Spleen (tissue), 11 donors: ENCODE measurements at regions not wholly inside any gene's neighbourhood (a gene's known extent, or its start where the extent isn't known, plus 50 kb on each side); places are given as distances from the start of the nearest gene placed in this dataset.

Experiments used
- DNase-seq: peaks from one replicate; pipeline ENCODE4 v3.0.0-alpha.2; 2020
- H3K27ac ChIP-seq, 8 donors: fragments of 200-600 bp; sonication (generic) in 7 of 8; 1 replicate in 4 of 8; 2 replicates in 4 of 8; pipeline versions ENCODE4 v1.5.0 to v1.8.0; 2016 to 2021; ENCODE audit warnings: inconsistent platforms in 4 of 8, mild to moderate bottlenecking in 4 of 8, moderate library complexity in 1 of 8
- H3K27me3 ChIP-seq, 7 donors: fragments of 200-600 bp; sonication (generic) in 6 of 7; replicated peaks in 1 of 7; 1 replicate in 4 of 7; 2 replicates in 3 of 7; pipeline versions ENCODE4 v1.5.0 to v1.8.0; 2016 to 2021; ENCODE audit warnings: inconsistent platforms in 3 of 7, mild to moderate bottlenecking in 1 of 7
- H3K36me3 ChIP-seq, 6 donors: fragments of 200-600 bp; sonication (generic) in 5 of 6; 1 replicate in 4 of 6; 2 replicates in 2 of 6; pipeline versions ENCODE4 v1.5.0 to v1.8.0; 2016 to 2021; ENCODE audit warnings: inconsistent platforms in 2 of 6
- H3K4me1 ChIP-seq, 6 donors: fragments of 200-600 bp; sonication (generic) in 5 of 6; 1 replicate in 3 of 6; 2 replicates in 3 of 6; pipeline versions ENCODE4 v1.5.0 to v1.8.0; 2016 to 2021; ENCODE audit warnings: inconsistent platforms in 3 of 6
- H3K4me3 ChIP-seq, 8 donors: fragments of 200-600 bp; sonication (generic) in 7 of 8; 1 replicate in 4 of 8; 2 replicates in 4 of 8; pipeline versions ENCODE4 v1.5.0 to v1.8.0; 2016 to 2021; ENCODE audit warnings: inconsistent platforms in 4 of 8, mild to moderate bottlenecking in 4 of 8, moderate library complexity in 2 of 8
- H3K9me3 ChIP-seq, 8 donors: fragments of 200-600 bp; sonication (generic) in 7 of 8; 1 replicate in 4 of 8; 2 replicates in 4 of 8; pipeline versions ENCODE4 v1.5.0 to v1.8.0; 2016 to 2021; ENCODE audit warnings: inconsistent platforms in 4 of 8
- POLR2A ChIP-seq, 3 donors: fragments of 450-650 bp; IDR thresholded peaks; one replicate each; pipeline ENCODE4 v1.5.1; 2017; ENCODE audit warnings: antibody characterized with exemption in 3 of 3, mild to moderate bottlenecking in 1 of 3
- POLR2AphosphoS5 ChIP-seq, 3 donors: sonication (generic); formaldehyde crosslinking; IDR thresholded peaks; one replicate each; pipeline ENCODE4 v1.5.1; 2017; ENCODE audit warnings: antibody characterized with exemption in 3 of 3
- WGBS, 5 donors: extraction: QIAGEN DNeasy Blood & Tissue Kit in 3 of 5; methylation state at CpG; one replicate each; pipeline versions ENCODE4 v1.1.5 to v1.1.7; 2013 to 2018; 5-methylcytosine and 5-hydroxymethylcytosine counted together
- intact Hi-C: fragments of 100-400 bp; cut with DNase I; formaldehyde crosslinking; loops from one replicate; pipeline ENCODE4 v1.15.0; 2023; ENCODE audit warnings: low total_unique reads
- TF ChIP-seq, protein P1 (sequence below), 11 experiments: fragments of 200-600 bp in 7 of 11; fragments of 450-650 bp in 4 of 11; sonication (generic) in 4 of 11; IDR thresholded peaks in 8 of 11; conservative IDR thresholded peaks in 3 of 11; 1 replicate in 7 of 11; 2 replicates in 4 of 11; pipeline versions ENCODE4 v1.4.0 to v1.8.0; 2016 to 2021; ENCODE audit warnings: antibody characterized with exemption in 11 of 11, inconsistent platforms in 4 of 11, mild to moderate bottlenecking in 1 of 11
- donor health status: healthy with polysubstance abuse.
- donor health status: DM: no; HTN: no; CAD: no; lungs with moderate emphysema.
- donor health status: DM: no; HTN: no; CAD: no.
- donor health status: Bipolar disorder and iron deficiency.
- donor health status: healthy.
- donor health status: DM: no; HTN: no; CAD: no.
- donor health status: DM: yes; HTN: yes; CAD: no.

DNA sequence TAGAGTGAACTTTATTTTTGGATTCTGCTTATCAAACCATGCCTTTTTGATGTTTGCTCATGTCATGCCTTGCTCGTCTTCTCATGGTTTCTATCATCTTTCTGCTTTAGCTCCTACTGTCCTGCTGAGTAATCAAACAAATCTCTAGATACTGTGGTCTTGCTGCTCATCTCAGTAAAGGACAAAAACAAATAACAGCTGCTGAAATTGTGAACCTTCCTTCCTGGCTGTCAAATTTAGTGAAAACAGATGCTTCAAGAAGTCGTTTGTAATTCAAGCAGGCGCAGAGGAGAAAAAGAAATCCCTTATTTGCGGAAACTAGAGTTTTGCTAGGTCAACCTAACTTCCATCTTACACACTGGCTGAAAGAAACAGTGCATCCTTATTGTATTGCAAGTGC, 616.1 kb upstream of the ALCAM start:
- Histone ChIP-seq H3K4me3 (no peak overlapping the region), H3K4me1 (no peaks in the 10 kb centered on the region), H3K36me3 (no peaks in the 10 kb centered on the region), H3K9me3 (no peaks in the 10 kb centered on the region), H3K27me3 (no peaks in the 10 kb centered on the region), H3K27ac (no peak overlapping the region)
- intact Hi-C loops, result no loop called here
- 61 to 74% (median 65%) methylated on average over 4 of the region's 4 CpGs for WGBS, 5 donors
- no peak for DNase-seq
- no peak for TF ChIP-seq POLR2AphosphoS5 (IDR thresholded peaks at IDR 0.05)
- TF ChIP-seq POLR2A (IDR thresholded peaks at IDR 0.05), result no peak
- TF ChIP-seq, protein P1, sequence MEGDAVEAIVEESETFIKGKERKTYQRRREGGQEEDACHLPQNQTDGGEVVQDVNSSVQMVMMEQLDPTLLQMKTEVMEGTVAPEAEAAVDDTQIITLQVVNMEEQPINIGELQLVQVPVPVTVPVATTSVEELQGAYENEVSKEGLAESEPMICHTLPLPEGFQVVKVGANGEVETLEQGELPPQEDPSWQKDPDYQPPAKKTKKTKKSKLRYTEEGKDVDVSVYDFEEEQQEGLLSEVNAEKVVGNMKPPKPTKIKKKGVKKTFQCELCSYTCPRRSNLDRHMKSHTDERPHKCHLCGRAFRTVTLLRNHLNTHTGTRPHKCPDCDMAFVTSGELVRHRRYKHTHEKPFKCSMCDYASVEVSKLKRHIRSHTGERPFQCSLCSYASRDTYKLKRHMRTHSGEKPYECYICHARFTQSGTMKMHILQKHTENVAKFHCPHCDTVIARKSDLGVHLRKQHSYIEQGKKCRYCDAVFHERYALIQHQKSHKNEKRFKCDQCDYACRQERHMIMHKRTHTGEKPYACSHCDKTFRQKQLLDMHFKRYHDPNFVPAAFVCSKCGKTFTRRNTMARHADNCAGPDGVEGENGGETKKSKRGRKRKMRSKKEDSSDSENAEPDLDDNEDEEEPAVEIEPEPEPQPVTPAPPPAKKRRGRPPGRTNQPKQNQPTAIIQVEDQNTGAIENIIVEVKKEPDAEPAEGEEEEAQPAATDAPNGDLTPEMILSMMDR (IDR thresholded peaks at IDR 0.05 in 8 of 11, conservative IDR thresholded peaks at IDR 0.05 in 3 of 11), result no peak

DNA sequence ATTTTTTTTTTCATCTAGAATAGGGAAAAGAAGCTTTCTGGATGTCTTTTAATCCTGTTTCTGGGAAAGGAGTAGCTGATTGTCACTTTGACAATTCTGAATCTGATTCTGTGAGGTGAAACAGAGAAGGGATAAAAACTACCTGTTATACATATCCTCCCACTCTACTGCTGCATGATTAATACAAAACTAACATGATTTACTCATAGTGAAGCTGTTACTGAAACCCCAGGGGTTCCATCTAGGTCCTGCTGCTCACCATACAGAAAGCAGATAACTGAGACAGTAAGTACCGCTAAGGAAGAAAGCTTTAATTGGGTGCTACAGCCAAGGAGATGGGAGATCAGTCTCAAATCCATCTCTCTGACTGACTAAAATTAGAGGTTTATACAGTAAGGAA, 610.9 kb upstream of the ALCAM start:
- 78 to 95% (median 85%) methylated on average over 1 of the region's 1 CpG for WGBS, 5 donors
- no peaks in the 10 kb centered on the region for H3K27me3 ChIP-seq
- no peaks in the 10 kb centered on the region for H3K4me1 ChIP-seq
- H3K27ac ChIP-seq, result no peak overlapping the region
- no peaks in the 10 kb centered on the region for H3K9me3 ChIP-seq
- H3K36me3 ChIP-seq, result no peaks in the 10 kb centered on the region
- no peak for DNase-seq
- H3K4me3 ChIP-seq, result no peak overlapping the region
- intact Hi-C loops, result no loop called here
- TF ChIP-seq, protein P1 (IDR thresholded peaks at IDR 0.05 in 8 of 11, conservative IDR thresholded peaks at IDR 0.05 in 3 of 11), result no peak
- no peak for TF ChIP-seq POLR2AphosphoS5 (IDR thresholded peaks at IDR 0.05)
- no peak for TF ChIP-seq POLR2A (IDR thresholded peaks at IDR 0.05)

DNA sequence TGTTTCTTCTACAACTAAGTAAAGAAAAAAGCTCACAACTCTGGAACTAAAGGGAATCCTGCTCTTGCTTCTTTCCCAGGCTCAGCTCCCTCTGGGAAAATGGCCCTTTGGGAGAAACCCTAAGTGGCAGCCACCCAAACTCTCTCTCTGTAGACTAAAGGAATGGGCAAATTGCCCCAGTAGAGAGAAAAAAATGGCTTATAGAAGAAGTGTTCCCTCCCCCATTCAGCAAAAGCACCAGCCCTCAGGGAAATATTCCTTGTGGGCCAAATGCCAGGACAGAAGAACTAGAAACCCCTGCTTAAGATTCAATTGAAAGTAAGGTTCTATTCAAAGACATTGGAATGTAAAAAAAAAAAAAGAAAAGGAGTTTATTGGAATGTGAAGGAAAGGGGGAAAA, 603.7 kb upstream of the ALCAM start:
- Histone ChIP-seq H3K4me3 (no peak overlapping the region), H3K27ac (no peak overlapping the region), H3K27me3 (no peaks in the 10 kb centered on the region), H3K9me3 (no peaks in the 10 kb centered on the region), H3K4me1 (no peaks in the 10 kb centered on the region), H3K36me3 (no peaks in the 10 kb centered on the region)
- intact Hi-C loops, result no loop called here
- TF ChIP-seq, protein P1 (IDR thresholded peaks at IDR 0.05 in 8 of 11, conservative IDR thresholded peaks at IDR 0.05 in 3 of 11), result no peak
- TF ChIP-seq POLR2A (IDR thresholded peaks at IDR 0.05), result no peak
- DNase-seq, result no peak

DNA sequence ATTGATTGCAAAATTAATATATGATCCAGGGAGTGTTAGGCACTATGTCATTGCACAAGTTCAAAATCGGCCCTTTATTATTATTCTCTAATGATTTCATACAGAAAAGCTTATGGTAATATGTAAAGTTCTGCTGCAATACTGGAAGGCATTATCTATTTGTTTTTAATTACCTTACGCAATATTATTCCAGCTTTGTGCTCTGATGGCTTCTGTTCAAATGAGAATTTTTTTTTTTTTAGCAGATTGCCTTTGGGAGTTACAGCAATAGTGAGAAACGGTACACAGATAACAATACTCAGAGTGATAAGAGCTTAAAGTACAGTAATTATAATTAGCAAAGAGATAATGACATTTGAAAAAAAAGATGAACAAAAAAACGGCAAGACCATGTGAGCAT, 602.2 kb upstream of the ALCAM start:
- DNase-seq, result no peak
- TF ChIP-seq, protein P1 (IDR thresholded peaks at IDR 0.05 in 8 of 11, conservative IDR thresholded peaks at IDR 0.05 in 3 of 11), result no peak
- TF ChIP-seq POLR2AphosphoS5 (IDR thresholded peaks at IDR 0.05) (no peak), POLR2A (IDR thresholded peaks at IDR 0.05) (no peak)
- Histone ChIP-seq H3K4me3 (no peak overlapping the region), H3K4me1 (no peaks in the 10 kb centered on the region), H3K27me3 (no peaks in the 10 kb centered on the region), H3K9me3 (no peaks in the 10 kb centered on the region), H3K27ac (no peak overlapping the region), H3K36me3 (no peaks in the 10 kb centered on the region)
- intact Hi-C loops, result no loop called here
- WGBS, 5 donors, result 75 to 89% (median 77%) methylated on average over 4 of the region's 4 CpGs
